Pancreas (tissue), 10 donors: ENCODE measurements at regions not wholly inside any gene's neighbourhood (a gene's known extent, or its start where the extent isn't known, plus 50 kb on each side); places are given as distances from the start of the nearest gene placed in this dataset.

Source experiments
- ATAC-seq, 4 donors: fragments of 200-7000 bp; cut with Tn5 transposase; one replicate each; pipeline versions ENCODE4 v1.8.0 to v1.9.1; 2020; ENCODE audit warnings: mild to moderate bottlenecking in 4 of 4, moderate library complexity in 4 of 4
- DNase-seq, 6 donors: peaks; one replicate each; pipeline ENCODE4 v3.0.0-alpha.2; 2020
- FAIRE-seq: peaks from 2 replicates; lab custom pipeline; 2012; peaks lifted over from hg19 to GRCh38; lab: Jason Lieb, UNC
- H3K27ac ChIP-seq, 4 donors: fragments of 200-600 bp; sonication (generic); 1 replicate in 3 of 4; 2 replicates in 1 of 4; pipeline versions ENCODE4 v1.5.0 to v1.8.0; 2020
- H3K27me3 ChIP-seq, 4 donors: fragments of 200-600 bp; one replicate each; pipeline ENCODE4 v1.8.0; 2021
- H3K36me3 ChIP-seq, 3 donors: fragments of 200-600 bp; sonication (generic) in 1 of 3; one replicate each; pipeline versions ENCODE4 v1.5.0 to v1.8.0; 2020 to 2021
- H3K4me1 ChIP-seq, 3 donors: fragments of 200-600 bp; one replicate each; pipeline ENCODE4 v1.8.0; 2021
- H3K4me3 ChIP-seq, 4 donors: fragments of 200-600 bp; sonication (generic) in 2 of 4; one replicate each; pipeline versions ENCODE4 v1.5.0 to v1.8.0; 2020 to 2021
- H3K9me3 ChIP-seq, 4 donors: fragments of 200-600 bp; one replicate each; pipeline ENCODE4 v1.8.0; 2021
- CTCF ChIP-seq, 4 donors: fragments of 200-600 bp; sonication (generic) in 3 of 4; IDR thresholded peaks; one replicate each; pipeline versions ENCODE4 v1.5.0 to v1.8.0; 2021; ENCODE audit warnings: antibody characterized with exemption in 4 of 4
- WGBS, 2 donors: extraction: QIAGEN DNeasy Blood & Tissue Kit; methylation state at CpG; one replicate each; pipeline ENCODE4 v1.1.7; 2013; 5-methylcytosine and 5-hydroxymethylcytosine counted together
- intact Hi-C, 3 donors: fragments of 100-400 bp; cut with DNase I; formaldehyde crosslinking; loops; one replicate each; pipeline versions ENCODE4 v1.11.1 to v1.14.2; 2022
- donor health status: healthy with polysubstance abuse.
- donor health status: DM: no; HTN: no; CAD: no; lungs with moderate emphysema.
- donor health status: DM: no; HTN: no; CAD: no.
- donor health status: control.
- donor health status: control.
- donor health status: Bipolar disorder and iron deficiency.
- donor health status: DM: yes; HTN: yes; CAD: no.
- donor health status: DM: no; HTN: no; CAD: no.
- donor health status: DM: no; HTN: no; CAD: no.
- donor health status: DM: yes; HTN: yes; CAD: no.

GRCh38 chr9:87824216-87824875 lies 58.3 kb upstream of the SPATA31E1 start:
- TF ChIP-seq CTCF (IDR thresholded peaks at IDR 0.05): no peak
- WGBS, 2 donors: 92 to 94% methylated on average over 22 to 31 of the region's 31 CpGs
- H3K4me1 ChIP-seq: no peaks in the 10 kb centered on the region
- H3K36me3 ChIP-seq: no peaks in the 10 kb centered on the region
- FAIRE-seq (no peak), DNase-seq (peak in 1 of 6 donors; percentile 45), ATAC-seq (no peak)
- H3K27ac ChIP-seq: no peak overlapping the region
- H3K4me3 ChIP-seq: no peak overlapping the region
- intact Hi-C loops: no loop called here
- no peaks in the 10 kb centered on the region for H3K27me3 ChIP-seq
- no peaks in the 10 kb centered on the region for H3K9me3 ChIP-seq

DNA sequence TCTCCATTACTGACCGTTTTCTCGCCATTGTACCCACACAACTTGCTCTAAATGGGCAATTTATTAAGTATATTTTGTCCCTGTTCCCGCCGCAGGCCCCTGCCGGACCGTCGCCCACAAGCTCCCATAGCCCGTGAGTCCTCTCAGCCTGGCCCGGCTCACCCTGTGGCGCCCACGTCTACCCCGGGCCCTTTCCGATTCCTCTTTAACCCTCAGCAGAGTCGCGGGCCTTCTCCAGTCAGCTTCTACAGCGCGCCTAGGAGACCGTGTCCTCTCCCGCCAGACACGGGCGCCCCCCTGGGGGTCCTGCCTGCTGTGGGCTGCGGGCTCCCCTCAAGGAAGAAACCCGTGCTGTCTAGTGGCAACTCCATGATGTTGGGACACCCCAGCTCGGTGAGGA lies 57.8 kb upstream of the SPATA31E1 start:
- no peak for FAIRE-seq
- no peaks in the 10 kb centered on the region for H3K27me3 ChIP-seq
- no peaks in the 10 kb centered on the region for H3K9me3 ChIP-seq
- TF ChIP-seq CTCF (IDR thresholded peaks at IDR 0.05): no peak
- H3K27ac ChIP-seq: no peak overlapping the region
- no peaks in the 10 kb centered on the region for H3K4me1 ChIP-seq
- peak in 1 of 6 donors; percentile 41 for DNase-seq
- no peak overlapping the region for H3K4me3 ChIP-seq
- intact Hi-C loops: no loop called here
- 88 to 95% methylated on average over 24 of the region's 24 CpGs for WGBS, 2 donors
- H3K36me3 ChIP-seq: no peaks in the 10 kb centered on the region
- no peak for ATAC-seq

- DNase-seq: no peak
- Histone ChIP-seq H3K27ac (no peak overlapping the region), H3K4me3 (no peak overlapping the region), H3K27me3 (no peaks in the 10 kb centered on the region), H3K36me3 (no peaks in the 10 kb centered on the region), H3K4me1 (no peaks in the 10 kb centered on the region), H3K9me3 (no peaks in the 10 kb centered on the region)
- FAIRE-seq: no peak
- intact Hi-C loops: no loop called here
- no peak for ATAC-seq
- no peak for TF ChIP-seq CTCF (IDR thresholded peaks at IDR 0.05)
Observed at GRCh38 chr9:87826331-87826730, 56.3 kb upstream of the SPATA31E1 start.

DNA sequence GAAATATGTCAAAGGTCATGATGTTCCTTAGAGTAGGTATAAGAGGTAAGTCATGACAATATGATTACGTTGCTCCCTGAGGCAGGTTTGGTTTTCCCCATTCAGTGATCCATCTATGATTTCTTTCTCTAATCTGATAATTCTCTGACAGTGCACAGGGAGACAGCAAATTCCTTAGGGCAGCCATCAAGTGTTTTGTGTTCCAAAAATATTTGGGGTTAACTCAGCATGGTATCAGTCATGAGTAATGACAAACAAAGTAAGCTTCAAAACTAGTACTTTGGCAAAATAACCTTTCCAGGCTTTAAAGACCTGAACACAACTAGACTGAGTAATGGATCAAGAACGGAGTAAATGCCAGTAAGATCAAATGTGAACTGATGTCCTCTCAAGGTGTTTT lies 55.3 kb upstream of the SPATA31E1 start:
- Histone ChIP-seq H3K36me3 (no peaks in the 10 kb centered on the region), H3K27ac (no peak overlapping the region), H3K27me3 (no peaks in the 10 kb centered on the region), H3K9me3 (no peaks in the 10 kb centered on the region), H3K4me3 (no peak overlapping the region), H3K4me1 (no peaks in the 10 kb centered on the region)
- FAIRE-seq (no peak), ATAC-seq (no peak), DNase-seq (no peak)
- TF ChIP-seq CTCF (IDR thresholded peaks at IDR 0.05): no peak
- WGBS, 2 donors: 84 to 95% methylated on average over 2 of the region's 2 CpGs
- intact Hi-C loops: no loop called here

DNA sequence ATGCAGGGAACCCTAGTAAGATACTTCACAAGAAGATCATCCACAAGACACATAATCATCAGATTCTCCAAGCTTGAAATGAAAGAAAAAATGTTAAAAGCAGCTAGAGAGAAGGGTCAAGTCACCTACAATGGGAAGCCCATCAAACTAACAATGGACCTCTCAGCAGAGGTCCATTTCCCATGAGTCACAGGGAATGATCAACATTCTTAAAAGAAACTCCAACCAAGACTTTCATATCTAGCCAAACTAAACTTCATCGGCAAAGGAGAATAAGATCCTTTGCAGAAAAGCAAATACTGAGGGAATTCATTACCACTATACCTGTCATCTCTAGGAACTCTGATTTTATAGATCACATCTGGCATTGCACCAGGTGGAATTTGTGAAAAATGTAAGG lies 52.9 kb upstream of the SPATA31E1 start:
- H3K27me3 ChIP-seq: no peaks in the 10 kb centered on the region
- intact Hi-C loops: no loop called here
- no peaks in the 10 kb centered on the region for H3K4me1 ChIP-seq
- TF ChIP-seq CTCF (IDR thresholded peaks at IDR 0.05): no peak
- DNase-seq: no peak
- ATAC-seq: no peak
- H3K9me3 ChIP-seq: no peaks in the 10 kb centered on the region
- WGBS, 2 donors: 21 to 29% methylated on average over 1 of the region's 1 CpG
- no peaks in the 10 kb centered on the region for H3K36me3 ChIP-seq
- no peak overlapping the region for H3K4me3 ChIP-seq
- FAIRE-seq: no peak
- H3K27ac ChIP-seq: no peak overlapping the region
